GM18520 (cell line): ENCODE measurements at regions not wholly inside any gene's neighbourhood (a gene's known extent, or its start where the extent isn't known, plus 50 kb on each side); places are given as distances from the start of the nearest gene placed in this dataset.

ENCODE experiments used
- ATAC-seq: cut with Tn5 transposase; IDR thresholded peaks from one replicate; pipeline ENCODE4 v1.9.1; 2021; ENCODE audit not compliant: unreplicated experiment

GRCh38 chr3:124273651-124274050, 281.7 kb upstream of the ROPN1 start:
- ATAC-seq = no peak

GRCh38 chr3:124274051-124274450, 282.1 kb upstream of the ROPN1 start:
- ATAC-seq = no peak

GRCh38 chr3:124275412-124275811, 283.5 kb upstream of the ROPN1 start:
- ATAC-seq = no peak

GRCh38 chr3:124276133-124276532, 284.2 kb upstream of the ROPN1 start:
- ATAC-seq = no peak

GRCh38 chr3:124276539-124277143, 284.7 kb upstream of the ROPN1 start:
- no peak for ATAC-seq

GRCh38 chr3:124277144-124277890, 285.4 kb upstream of the ROPN1 start:
- ATAC-seq = no peak

- no peak for ATAC-seq
Observed at GRCh38 chr3:124281453-124282316, 289.8 kb upstream of the ROPN1 start.

GRCh38 chr3:124282751-124283651, 291.1 kb upstream of the ROPN1 start:
- ATAC-seq = no peak

- no peak for ATAC-seq
Observed at GRCh38 chr3:124283652-124284023, 291.7 kb upstream of the ROPN1 start.

- ATAC-seq = no peak
Observed at GRCh38 chr3:124288996-124289395, 297.1 kb upstream of the ROPN1 start.

- no peak for ATAC-seq
Observed at GRCh38 chr3:124291008-124291407, 299.1 kb upstream of the ROPN1 start.

- ATAC-seq = no peak
Observed at GRCh38 chr3:124292329-124292728, 300.4 kb upstream of the ROPN1 start.

GRCh38 chr3:124293584-124293983, 301.7 kb upstream of the ROPN1 start:
- no peak for ATAC-seq

GRCh38 chr3:124295362-124295761, 303.4 kb upstream of the ROPN1 start:
- no peak for ATAC-seq

GRCh38 chr3:124296406-124296805, 304.5 kb upstream of the ROPN1 start:
- no peak for ATAC-seq

GRCh38 chr3:124297062-124297980, 305.4 kb upstream of the ROPN1 start:
- no peak for ATAC-seq

GRCh38 chr3:124298301-124298700, 306.4 kb upstream of the ROPN1 start:
- ATAC-seq = no peak

- no peak for ATAC-seq
Observed at GRCh38 chr3:124298951-124299350, 307.0 kb upstream of the ROPN1 start.

GRCh38 chr3:124299831-124300230, 307.9 kb upstream of the ROPN1 start:
- ATAC-seq = no peak

GRCh38 chr3:124300416-124300815, 308.5 kb upstream of the ROPN1 start:
- no peak for ATAC-seq
